SK-N-SH (cell line): ENCODE measurements at regions not wholly inside any gene's neighbourhood (a gene's known extent, or its start where the extent isn't known, plus 50 kb on each side); places are given as distances from the start of the nearest gene placed in this dataset.

Experiments used
- CTCF ChIA-PET: fragments of 300-600, 350-600 bp; formaldehyde crosslinking; extraction: SDS; loops from one replicate; lab custom pipeline; 2021; lab: Yijun Ruan, JAX
- POLR2A ChIA-PET: fragments of 350-600 bp; sonication (Branson Sonifier 250); formaldehyde crosslinking; extraction: SDS; loops from one replicate; lab custom pipeline; 2020; ENCODE audit warnings: antibody characterized with exemption, inconsistent platforms; lab: Yijun Ruan, JAX
- DNase-seq: peaks from one replicate; pipeline ENCODE4 v3.0.0; 2012
- H2AFZ ChIP-seq: fragments of 200-600 bp; sonication (generic); 2 replicates; pipeline ENCODE4 v1.8.1; 2016; ENCODE audit warnings: antibody characterized with exemption, mild to moderate bottlenecking, low read depth
- H3F3A ChIP-seq: fragments of 200-600 bp; sonication (generic); replicated peaks from 2 replicates; pipeline ENCODE3; 2016; ENCODE audit warnings: antibody characterized with exemption, mild to moderate bottlenecking; ENCODE audit not compliant: insufficient read depth
- H3K27ac ChIP-seq, 2 experiments: fragments of 200-500 bp in 1 of 2; fragments of 200-600 bp in 1 of 2; sonication (Bioruptor generic) in 1 of 2; sonication (generic), shearing (Covaris generic) in 1 of 2; 2 replicates each; pipeline versions ENCODE4 v1.5.1 to v1.6.1; 2014 to 2016; ENCODE audit warnings: low read depth in 2 of 2, inconsistent platforms in 1 of 2, low read length in 1 of 2, mild to moderate bottlenecking in 1 of 2, mixed read lengths in 1 of 2
- H3K27me3 ChIP-seq: fragments of 200-600 bp; sonication (generic), shearing (Covaris generic); 2 replicates; pipeline ENCODE4 v1.6.1; 2016; ENCODE audit warnings: mixed run types; ENCODE audit not compliant: insufficient read depth
- H3K36me3 ChIP-seq, 2 experiments: fragments of 200-500 bp in 1 of 2; fragments of 200-600 bp in 1 of 2; sonication (Bioruptor generic) in 1 of 2; sonication (generic) in 1 of 2; replicated peaks in 1 of 2; 2 replicates each; pipeline versions ENCODE3 to v1.5.1; 2014 to 2016; ENCODE audit warnings: low read length in 1 of 2, mild to moderate bottlenecking in 1 of 2; ENCODE audit not compliant: insufficient read depth in 2 of 2, control insufficient read depth in 1 of 2
- H3K4me1 ChIP-seq, 2 experiments: fragments of 200-500 bp in 1 of 2; fragments of 200-600 bp in 1 of 2; sonication (Bioruptor generic) in 1 of 2; sonication (generic), shearing (Covaris generic) in 1 of 2; 2 replicates each; pipeline versions ENCODE4 v1.5.1 to v1.6.1; 2014 to 2016; ENCODE audit warnings: low read depth in 1 of 2, low read length in 1 of 2, mixed run types in 1 of 2; ENCODE audit not compliant: insufficient read depth in 2 of 2, control insufficient read depth in 1 of 2
- H3K4me2 ChIP-seq: fragments of 200-600 bp; sonication (generic), shearing (Covaris generic); 2 replicates; pipeline ENCODE4 v1.6.1; 2017; ENCODE audit warnings: mixed run types
- H3K4me3 ChIP-seq, 2 experiments: fragments of 200-500 bp in 1 of 2; fragments of 200-600 bp in 1 of 2; sonication (Bioruptor generic) in 1 of 2; sonication (generic), shearing (Covaris generic) in 1 of 2; 2 replicates each; pipeline versions ENCODE4 v1.5.1 to v1.8.1; 2014 to 2016; ENCODE audit warnings: low read depth in 2 of 2, inconsistent platforms in 1 of 2, low read length in 1 of 2, mild to moderate bottlenecking in 1 of 2, mixed read lengths in 1 of 2, moderate library complexity in 1 of 2
- H3K79me2 ChIP-seq: fragments of 200-600 bp; sonication (generic); 2 replicates; pipeline ENCODE4 v1.8.1; 2017; ENCODE audit warnings: mild to moderate bottlenecking; ENCODE audit not compliant: insufficient read depth
- H3K9ac ChIP-seq: fragments of 200-600 bp; sonication (generic); 2 replicates; pipeline ENCODE4 v1.6.1; 2017; ENCODE audit warnings: mixed run types
- H3K9me2 ChIP-seq: fragments of 200-600 bp; sonication (generic); 2 replicates; pipeline ENCODE4 v1.6.1; 2017; ENCODE audit warnings: mixed run types
- H3K9me3 ChIP-seq: fragments of 200-600 bp; sonication (generic); 2 replicates; pipeline ENCODE4 v1.6.1; 2017; ENCODE audit warnings: mixed run types, mild to moderate bottlenecking, moderate library complexity
- H4K20me1 ChIP-seq: fragments of 200-600 bp; sonication (generic); 2 replicates; pipeline ENCODE4 v1.6.1; 2017; ENCODE audit warnings: mild to moderate bottlenecking, mixed run types; ENCODE audit not compliant: insufficient read depth
- CHD2 ChIP-seq: fragments of 150-350 bp; IDR thresholded peaks from 2 replicates; pipeline ENCODE4 v1.6.1; 2018; ENCODE audit warnings: low read length; ENCODE audit not compliant: partially characterized antibody
- CTCF ChIP-seq: fragments of 200-600 bp; sonication (generic); IDR thresholded peaks from 2 replicates; pipeline ENCODE4 v1.6.1; 2017; ENCODE audit warnings: antibody characterized with exemption, mild to moderate bottlenecking, moderate library complexity
- EP300 ChIP-seq, 2 experiments: IDR thresholded peaks; 2 replicates each; pipeline versions ENCODE4 v1.4.0 to v1.6.1; 2012; ENCODE audit warnings: borderline replicate concordance in 1 of 2, low read depth in 1 of 2, low read length in 1 of 2
- EZH2phosphoT487 ChIP-seq: fragments of 200-600 bp; sonication (generic); IDR thresholded peaks from 2 replicates; pipeline ENCODE4 v1.6.1; 2017; ENCODE audit warnings: low read depth, mixed run types, mild to moderate bottlenecking, antibody characterized with exemption, moderate library complexity, borderline replicate concordance
- FOXM1 ChIP-seq: IDR thresholded peaks from 2 replicates; pipeline ENCODE4 v1.4.0; 2012; ENCODE audit warnings: low read depth, mild to moderate bottlenecking
- GATA2 ChIP-seq: sonication (generic); formaldehyde crosslinking; IDR thresholded peaks from 2 replicates; pipeline ENCODE4 v1.5.0; 2020; ENCODE audit warnings: mild to moderate bottlenecking, missing genetic modification reagents
- JUND ChIP-seq: IDR thresholded peaks from 2 replicates; pipeline ENCODE4 v1.4.0; 2012
- MEF2A ChIP-seq: IDR thresholded peaks from 2 replicates; pipeline ENCODE4 v1.4.0; 2012; ENCODE audit warnings: low read depth, borderline replicate concordance
- PBX3 ChIP-seq: IDR thresholded peaks from 2 replicates; pipeline ENCODE4; 2012
- POLR2AphosphoS5 ChIP-seq: IDR thresholded peaks from 2 replicates; pipeline ENCODE4 v1.6.1; 2012; ENCODE audit warnings: low read depth, low read length
- RFX5 ChIP-seq: IDR thresholded peaks from 2 replicates; pipeline ENCODE4 v1.6.1; 2012; ENCODE audit warnings: mild to moderate bottlenecking, improper control_type of control experiment, low read length
- RXRA ChIP-seq: IDR thresholded peaks from 2 replicates; pipeline ENCODE4 v1.4.0; 2012; ENCODE audit warnings: low read depth, mild to moderate bottlenecking, borderline replicate concordance
- SMC3 ChIP-seq: IDR thresholded peaks from 2 replicates; pipeline ENCODE4 v1.6.1; 2012; ENCODE audit warnings: low read depth, low read length, improper control_type of control experiment
- TCF12 ChIP-seq: IDR thresholded peaks from 2 replicates; pipeline ENCODE4 v1.4.0; 2012
- TEAD4 ChIP-seq: IDR thresholded peaks from 2 replicates; pipeline ENCODE4 v1.4.0; 2012; ENCODE audit warnings: mild to moderate bottlenecking, borderline replicate concordance; ENCODE audit not compliant: insufficient read depth
- YY1 ChIP-seq: IDR thresholded peaks from 2 replicates; pipeline ENCODE4 v1.4.0; 2012; ENCODE audit warnings: low read depth, mild to moderate bottlenecking
- WGBS: methylation state at CpG from one replicate; pipeline ENCODE4 v1.1.6; 2017; ENCODE audit warnings: low lambda C conversion rate; 5-methylcytosine and 5-hydroxymethylcytosine counted together
- TF ChIP-seq, protein P1 (sequence below): fragments of 150-350 bp; IDR thresholded peaks from 2 replicates; pipeline ENCODE4 v1.6.1; 2016; ENCODE audit warnings: mild to moderate bottlenecking, low read depth, low read length

GRCh38 chrX:122464341-122464740 lies 719.7 kb upstream of the GRIA3 start:
- Histone ChIP-seq H3K4me1 (no peaks in the 10 kb centered on the region), H3K4me2 (no peak overlapping the region), H3K36me3 (no peaks in the 10 kb centered on the region), H3K9me2 (no peaks in the 10 kb centered on the region), H3K27me3 (no peaks in the 10 kb centered on the region), H3K9me3 (0 out of 2 replicates have a peak, but pooled peaks cover 3% of the 10 kb centered on the region), H3F3A (peaks cover 3% of the 10 kb centered on the region), H2AFZ (no peak overlapping the region), H3K4me3 (no peak overlapping the region), H4K20me1 (no peaks in the 10 kb centered on the region), H3K9ac (no peak overlapping the region), H3K27ac (no peak overlapping the region), H3K79me2 (no peaks in the 10 kb centered on the region)
- DNase-seq: no peak
- 1% methylated on average over 3 of the region's 3 CpGs for WGBS
- CTCF ChIA-PET: no interaction called here
- no peak for TF ChIP-seq RFX5
- TF ChIP-seq GATA2: no peak
- no peak for TF ChIP-seq TEAD4
- no peak for TF ChIP-seq CTCF
- TF ChIP-seq YY1: no peak
- TF ChIP-seq RXRA: no peak
- no peak for TF ChIP-seq PBX3
- TF ChIP-seq SMC3: no peak
- no peak for TF ChIP-seq EZH2phosphoT487
- no peak for TF ChIP-seq JUND
- no peak for TF ChIP-seq TCF12
- TF ChIP-seq POLR2AphosphoS5: no peak
- no peak for TF ChIP-seq EP300 (IDR thresholded peaks at IDR 0.05; ENCODE audit: borderline replicate concordance in 1 of 2, low read depth in 1 of 2, low read length in 1 of 2)
- TF ChIP-seq CHD2: no peak
- no peak for TF ChIP-seq FOXM1
- TF ChIP-seq, protein P1, sequence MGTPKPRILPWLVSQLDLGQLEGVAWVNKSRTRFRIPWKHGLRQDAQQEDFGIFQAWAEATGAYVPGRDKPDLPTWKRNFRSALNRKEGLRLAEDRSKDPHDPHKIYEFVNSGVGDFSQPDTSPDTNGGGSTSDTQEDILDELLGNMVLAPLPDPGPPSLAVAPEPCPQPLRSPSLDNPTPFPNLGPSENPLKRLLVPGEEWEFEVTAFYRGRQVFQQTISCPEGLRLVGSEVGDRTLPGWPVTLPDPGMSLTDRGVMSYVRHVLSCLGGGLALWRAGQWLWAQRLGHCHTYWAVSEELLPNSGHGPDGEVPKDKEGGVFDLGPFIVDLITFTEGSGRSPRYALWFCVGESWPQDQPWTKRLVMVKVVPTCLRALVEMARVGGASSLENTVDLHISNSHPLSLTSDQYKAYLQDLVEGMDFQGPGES: no peak
- no peak for TF ChIP-seq MEF2A
- POLR2A ChIA-PET: no interaction called here
